ENCODE measurements at regions not wholly inside any gene's neighbourhood (a gene's known extent, or its start where the extent isn't known, plus 50 kb on each side); places are given as distances from the start of the nearest gene placed in this dataset.

DNA sequence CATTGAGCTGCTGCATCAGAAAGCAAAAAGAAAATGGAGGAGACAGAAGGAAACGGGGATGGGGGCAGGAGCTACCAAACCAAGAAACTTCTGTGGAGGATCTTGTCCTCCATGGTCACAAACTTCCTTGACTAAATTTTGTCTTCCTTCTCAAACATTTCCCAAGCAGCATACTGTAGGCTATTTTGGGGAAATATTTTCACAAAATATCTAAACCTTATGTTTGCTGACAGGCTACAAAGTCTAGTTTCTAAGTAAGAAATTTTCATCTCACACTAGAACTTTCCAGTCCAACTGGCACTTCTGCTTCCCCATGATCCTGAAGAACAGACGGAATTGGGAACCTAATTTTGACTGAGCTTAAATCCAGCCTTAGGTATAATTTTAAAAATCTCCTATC lies 552.0 kb downstream of the SNAPC1 start:
- no peak for TF ChIP-seq POLR2A (IDR thresholded peaks at IDR 0.05)
- TF ChIP-seq, protein P1, sequence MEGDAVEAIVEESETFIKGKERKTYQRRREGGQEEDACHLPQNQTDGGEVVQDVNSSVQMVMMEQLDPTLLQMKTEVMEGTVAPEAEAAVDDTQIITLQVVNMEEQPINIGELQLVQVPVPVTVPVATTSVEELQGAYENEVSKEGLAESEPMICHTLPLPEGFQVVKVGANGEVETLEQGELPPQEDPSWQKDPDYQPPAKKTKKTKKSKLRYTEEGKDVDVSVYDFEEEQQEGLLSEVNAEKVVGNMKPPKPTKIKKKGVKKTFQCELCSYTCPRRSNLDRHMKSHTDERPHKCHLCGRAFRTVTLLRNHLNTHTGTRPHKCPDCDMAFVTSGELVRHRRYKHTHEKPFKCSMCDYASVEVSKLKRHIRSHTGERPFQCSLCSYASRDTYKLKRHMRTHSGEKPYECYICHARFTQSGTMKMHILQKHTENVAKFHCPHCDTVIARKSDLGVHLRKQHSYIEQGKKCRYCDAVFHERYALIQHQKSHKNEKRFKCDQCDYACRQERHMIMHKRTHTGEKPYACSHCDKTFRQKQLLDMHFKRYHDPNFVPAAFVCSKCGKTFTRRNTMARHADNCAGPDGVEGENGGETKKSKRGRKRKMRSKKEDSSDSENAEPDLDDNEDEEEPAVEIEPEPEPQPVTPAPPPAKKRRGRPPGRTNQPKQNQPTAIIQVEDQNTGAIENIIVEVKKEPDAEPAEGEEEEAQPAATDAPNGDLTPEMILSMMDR (IDR thresholded peaks at IDR 0.05 in 4 of 5, conservative IDR thresholded peaks at IDR 0.05 in 1 of 5): no peak
